H1 (cell line): ENCODE measurements at regions not wholly inside any gene's neighbourhood (a gene's known extent, or its start where the extent isn't known, plus 50 kb on each side); places are given as distances from the start of the nearest gene placed in this dataset.

Source experiments
- CTCF ChIA-PET: fragments of 300-600 bp; sonication (Branson Sonifier 250); formaldehyde crosslinking; loops from one replicate; lab custom pipeline; 2021; ENCODE audit not compliant: partially characterized antibody; lab: Charles Lee
- POLR2A ChIA-PET: fragments of 300-600 bp; sonication (Branson Sonifier 250); formaldehyde crosslinking; loops from one replicate; lab custom pipeline; 2021; ENCODE audit warnings: inconsistent platforms; ENCODE audit not compliant: partially characterized antibody; lab: Charles Lee
- DNase-seq, 2 experiments: peaks; one replicate each; pipeline versions ENCODE4 v3.0.0 to v3.0.0-alpha.2; 2010 to 2022; ENCODE audit warnings: low spot score in 2 of 2, low read depth in 1 of 2, mixed read lengths in 1 of 2
- FAIRE-seq: peaks from 2 replicates; lab custom pipeline; 2011; peaks lifted over from hg19 to GRCh38; lab: Jason Lieb, UNC
- H2AFZ ChIP-seq: 2 replicates; pipeline ENCODE4 v1.8.1; 2012; ENCODE audit warnings: low read length, inconsistent platforms
- H2AK5ac ChIP-seq: 2 replicates; pipeline ENCODE4 v1.6.1; 2013; ENCODE audit warnings: low read depth, low read length
- H2BK120ac ChIP-seq: replicated peaks from 2 replicates; pipeline ENCODE3; 2013; ENCODE audit warnings: low read depth, low read length, inconsistent platforms
- H2BK12ac ChIP-seq: 2 replicates; pipeline ENCODE4 v1.6.1; 2013; ENCODE audit warnings: low read depth, low read length
- H2BK15ac ChIP-seq: 2 replicates; pipeline ENCODE4 v1.6.1; 2013; ENCODE audit warnings: low read length
- H2BK20ac ChIP-seq: 2 replicates; pipeline ENCODE4 v1.6.1; 2013; ENCODE audit warnings: low read length
- H2BK5ac ChIP-seq: 2 replicates; pipeline ENCODE4 v1.6.1; 2013; ENCODE audit warnings: low read depth, low read length
- H3K14ac ChIP-seq: 2 replicates; pipeline ENCODE4 v1.6.1; 2013; ENCODE audit warnings: inconsistent platforms; ENCODE audit not compliant: insufficient read length
- H3K18ac ChIP-seq: 2 replicates; pipeline ENCODE4 v1.6.1; 2013; ENCODE audit warnings: low read length; ENCODE audit errors: extremely low read depth
- H3K23ac ChIP-seq: 2 replicates; pipeline ENCODE4 v1.6.1; 2013; ENCODE audit warnings: inconsistent platforms; ENCODE audit not compliant: insufficient read length
- H3K23me2 ChIP-seq: 2 replicates; pipeline ENCODE4 v1.6.1; 2013; ENCODE audit warnings: low read depth, low read length
- H3K27ac ChIP-seq: 2 replicates; pipeline ENCODE4 v1.6.1; 2011; ENCODE audit warnings: low read depth, low read length, inconsistent platforms
- H3K27me3 ChIP-seq, 4 experiments: replicated peaks in 1 of 4; 1 replicate in 1 of 4; 2 replicates in 3 of 4; pipeline versions ENCODE4 v1.6.1 to v1.8.1; 2011 to 2013; ENCODE audit warnings: low read length in 3 of 4, mild to moderate bottlenecking in 3 of 4, inconsistent platforms in 2 of 4, mixed read lengths in 2 of 4, moderate library complexity in 1 of 4; ENCODE audit not compliant: control insufficient read depth in 3 of 4, insufficient read depth in 3 of 4; ENCODE audit errors: extremely low read depth in 1 of 4
- H3K36me3 ChIP-seq, 4 experiments: 2 replicates each; pipeline versions ENCODE4 v1.6.1 to v1.8.1; 2011 to 2013; ENCODE audit warnings: mild to moderate bottlenecking in 4 of 4, low read length in 3 of 4, moderate library complexity in 2 of 4, control low read depth in 1 of 4, inconsistent platforms in 1 of 4; ENCODE audit not compliant: insufficient read depth in 4 of 4, control insufficient read depth in 2 of 4
- H3K4ac ChIP-seq: replicated peaks from 2 replicates; pipeline ENCODE3; 2013; ENCODE audit warnings: low read length, low read depth, mixed read lengths, inconsistent platforms; ENCODE audit not compliant: insufficient read length
- H3K4me1 ChIP-seq, 4 experiments: replicated peaks in 1 of 4; 1 replicate in 1 of 4; 2 replicates in 3 of 4; pipeline versions ENCODE4 v1.6.1 to v1.8.1; 2011 to 2013; ENCODE audit warnings: low read length in 3 of 4, inconsistent platforms in 2 of 4, mixed read lengths in 1 of 4; ENCODE audit not compliant: insufficient read depth in 4 of 4, control insufficient read depth in 3 of 4
- H3K4me2 ChIP-seq, 2 experiments: 2 replicates each; pipeline versions ENCODE4 v1.6.1 to v1.8.1; 2011 to 2013; ENCODE audit warnings: low read depth in 2 of 2, low read length in 2 of 2, control low read depth in 1 of 2, inconsistent platforms in 1 of 2, mild to moderate bottlenecking in 1 of 2; ENCODE audit not compliant: insufficient read depth in 1 of 2
- H3K4me3 ChIP-seq, 4 experiments: fragments of 200-600, 300-600 bp in 1 of 4; sonication (generic), shearing (Covaris generic), sonication (Bioruptor Twin) in 1 of 4; 2 replicates each; pipeline versions ENCODE4 v1.5.1 to v1.8.1; 2011 to 2016; ENCODE audit warnings: low read length in 4 of 4, low read depth in 3 of 4, control low read depth in 2 of 4, inconsistent platforms in 2 of 4, mild to moderate bottlenecking in 2 of 4, mixed read lengths in 1 of 4, moderate library complexity in 1 of 4; ENCODE audit not compliant: insufficient read depth in 2 of 4; ENCODE audit errors: extremely low read depth in 1 of 4
- H3K56ac ChIP-seq: replicated peaks from 2 replicates; pipeline ENCODE3; 2013; ENCODE audit warnings: low read depth, mild to moderate bottlenecking, mixed read lengths, low read length, inconsistent platforms; ENCODE audit not compliant: insufficient read length
- H3K79me1 ChIP-seq: 2 replicates; pipeline ENCODE4 v1.6.1; 2013; ENCODE audit warnings: low read depth, low read length, control low read depth
- H3K79me2 ChIP-seq, 2 experiments: 2 replicates each; pipeline versions ENCODE4 v1.6.1 to v1.8.1; 2012 to 2013; ENCODE audit warnings: low read length in 2 of 2, mild to moderate bottlenecking in 2 of 2, inconsistent platforms in 1 of 2; ENCODE audit not compliant: insufficient read depth in 2 of 2, control insufficient read depth in 1 of 2
- H3K9ac ChIP-seq, 4 experiments: replicated peaks in 1 of 4; 1 replicate in 1 of 4; 2 replicates in 3 of 4; pipeline versions ENCODE4 v1.6.1 to v1.8.1; 2011 to 2013; ENCODE audit warnings: low read depth in 3 of 4, low read length in 3 of 4, control low read depth in 2 of 4, mild to moderate bottlenecking in 2 of 4, moderate library complexity in 2 of 4, inconsistent platforms in 1 of 4; ENCODE audit errors: extremely low read depth in 1 of 4
- H3K9me3 ChIP-seq, 2 experiments: 2 replicates each; pipeline versions ENCODE4 v1.6.1 to v1.8.1; 2012 to 2013; ENCODE audit warnings: mild to moderate bottlenecking in 2 of 2, moderate library complexity in 2 of 2, control low read depth in 1 of 2, inconsistent platforms in 1 of 2, low read depth in 1 of 2, low read length in 1 of 2, mixed read lengths in 1 of 2; ENCODE audit not compliant: insufficient read depth in 2 of 2
- H4K20me1 ChIP-seq, 2 experiments: replicated peaks in 1 of 2; 2 replicates each; pipeline versions ENCODE3 to v1.8.1; 2011 to 2013; ENCODE audit warnings: inconsistent platforms in 2 of 2, low read length in 2 of 2, mild to moderate bottlenecking in 1 of 2; ENCODE audit not compliant: insufficient read depth in 2 of 2, control insufficient read depth in 1 of 2
- H4K5ac ChIP-seq: 2 replicates; pipeline ENCODE4 v1.6.1; 2013; ENCODE audit warnings: low read length, low read depth, mixed read lengths, inconsistent platforms; ENCODE audit not compliant: insufficient read length
- H4K8ac ChIP-seq: 2 replicates; pipeline ENCODE4 v1.8.0; 2013; ENCODE audit warnings: mild to moderate bottlenecking, moderate library complexity, low read length, inconsistent platforms; ENCODE audit not compliant: insufficient read depth; ENCODE audit errors: extremely low read depth
- H4K91ac ChIP-seq: replicated peaks from 2 replicates; pipeline ENCODE3; 2013; ENCODE audit warnings: low read length, mixed read lengths, inconsistent platforms; ENCODE audit not compliant: insufficient read length
- BCL11A ChIP-seq, 2 experiments: IDR thresholded peaks; one replicate each; pipeline ENCODE4 v1.6.1; 2011; ENCODE audit warnings: low read depth in 2 of 2, low read length in 2 of 2, mild to moderate bottlenecking in 2 of 2
- CBX8 ChIP-seq: fragments of 300-800, 300-1000 bp; sonication (generic); IDR thresholded peaks from 2 replicates; pipeline ENCODE4 v1.7.1; 2016; ENCODE audit warnings: low read depth, low read length, borderline replicate concordance
- CHD2 ChIP-seq: IDR thresholded peaks from 2 replicates; pipeline ENCODE4 v1.6.1; 2012; ENCODE audit warnings: low read length, improper control_type of control experiment
- EZH2 ChIP-seq: fragments of 200-600 bp; sonication (generic); IDR thresholded peaks from 2 replicates; pipeline ENCODE4 v1.7.1; 2012; ENCODE audit warnings: low read depth, mild to moderate bottlenecking, moderate library complexity, low read length, inconsistent platforms; ENCODE audit not compliant: severe bottlenecking
- GABPA ChIP-seq: IDR thresholded peaks from 2 replicates; pipeline ENCODE4 v1.6.1; 2011; ENCODE audit warnings: mild to moderate bottlenecking, low read length, moderate library complexity, borderline replicate concordance; ENCODE audit not compliant: insufficient read depth
- HDAC6 ChIP-seq: IDR thresholded peaks from one replicate; pipeline ENCODE4 v1.7.1; 2012; ENCODE audit warnings: low read depth, mild to moderate bottlenecking, inconsistent platforms, low read length, moderate library complexity
- KDM4A ChIP-seq: IDR thresholded peaks from one replicate; pipeline ENCODE4 v1.7.1; 2012; ENCODE audit warnings: low read depth, mild to moderate bottlenecking, moderate library complexity, low read length, inconsistent platforms; ENCODE audit not compliant: severe bottlenecking
- POLR2A ChIP-seq, 2 experiments: IDR thresholded peaks; 1 replicate in 1 of 2; 2 replicates in 1 of 2; pipeline ENCODE4 v1.6.1; 2011; ENCODE audit warnings: low read depth in 2 of 2, low read length in 2 of 2, mild to moderate bottlenecking in 2 of 2; ENCODE audit errors: control extremely low read depth in 1 of 2
- POLR2AphosphoS5 ChIP-seq: IDR thresholded peaks from 2 replicates; pipeline ENCODE4 v1.6.1; 2011; ENCODE audit warnings: low read depth, low read length
- SIN3A ChIP-seq, 2 experiments: IDR thresholded peaks in 1 of 2; conservative IDR thresholded peaks in 1 of 2; 2 replicates each; pipeline ENCODE4 v1.6.1; 2011 to 2012; ENCODE audit warnings: low read length in 2 of 2, improper control_type of control experiment in 1 of 2, low read depth in 1 of 2, mild to moderate bottlenecking in 1 of 2
- SP2 ChIP-seq: IDR thresholded peaks from 2 replicates; pipeline ENCODE4 v1.6.1; 2012; ENCODE audit warnings: mild to moderate bottlenecking, low read length, inconsistent platforms
- TAF1 ChIP-seq: IDR thresholded peaks from 2 replicates; pipeline ENCODE4 v1.6.1; 2011; ENCODE audit warnings: mild to moderate bottlenecking, low read depth, low read length
- WGBS, 2 experiments: shearing (Covaris generic) in 1 of 2; methylation state at CpG; one replicate each; pipeline versions ENCODE4 v1.1.6 to v1.1.7; 2013 to 2015; ENCODE audit warnings: low lambda C conversion rate in 2 of 2, mixed read lengths in 2 of 2, inconsistent platforms in 1 of 2, low coverage in 1 of 2, missing lambda C conversion rate in 1 of 2; ENCODE audit not compliant: insufficient replicate concordance in 2 of 2, insufficient coverage in 1 of 2, insufficient read length in 1 of 2; ENCODE audit errors: extremely low coverage in 1 of 2, missing lambda C conversion rate in 1 of 2; 5-methylcytosine and 5-hydroxymethylcytosine counted together
- TF ChIP-seq, protein P1 (sequence below): IDR thresholded peaks from 2 replicates; pipeline ENCODE4 v1.6.1; 2012; ENCODE audit warnings: low read length, inconsistent platforms

DNA sequence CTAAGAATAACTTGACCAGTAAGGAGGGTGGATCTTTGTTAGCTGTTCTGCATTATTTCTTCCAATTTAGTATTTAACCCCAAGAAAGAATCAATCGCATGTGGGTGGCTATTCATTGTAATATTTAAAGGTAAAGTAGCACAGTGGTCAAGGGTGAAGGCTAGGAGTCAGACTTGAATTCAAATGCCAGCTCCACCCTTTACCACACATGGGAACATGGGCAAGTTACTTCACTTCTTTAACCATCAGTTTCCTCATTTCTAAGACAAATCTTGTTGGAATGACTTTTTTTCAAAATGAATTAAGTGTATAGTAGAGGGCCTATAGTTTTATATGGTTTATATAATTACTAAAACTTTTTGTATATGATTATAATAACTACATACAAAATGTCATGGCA is 71.3 kb upstream of the S1PR1 start:
- Histone ChIP-seq H2AFZ (no peak overlapping the region), H3K23me2 (no peaks in the 10 kb centered on the region), H2BK20ac (no peak overlapping the region), H3K14ac (no peak overlapping the region), H3K79me1 (no peaks in the 10 kb centered on the region), H2AK5ac (no peak overlapping the region), H3K27me3 (no peaks in the 10 kb centered on the region), H4K5ac (no peak overlapping the region), H3K27ac (no peak overlapping the region), H2BK120ac (no peak overlapping the region), H3K9me3 (no peaks in the 10 kb centered on the region), H3K56ac (no peak overlapping the region), H3K4me3 (no peak overlapping the region), H3K4me1 (peaks cover 0 to 5% (median 0%) of the 10 kb centered on the region in 4 experiments; a peak in 1 of 7 replicates), H3K4ac (no peak overlapping the region), H3K9ac (no peak overlapping the region; a peak in 1 of 7 replicates), H3K4me2 (no peak overlapping the region), H4K91ac (no peak overlapping the region), H2BK5ac (no peak overlapping the region), H4K8ac (no peak overlapping the region), H3K79me2 (no peaks in the 10 kb centered on the region), H2BK12ac (no peak overlapping the region), H3K23ac (no peak overlapping the region), H3K36me3 (no peaks in the 10 kb centered on the region), H2BK15ac (no peak overlapping the region), H3K18ac (no peak overlapping the region), H4K20me1 (no peaks in the 10 kb centered on the region)
- WGBS, 2 experiments: 82% methylated on average over 1 of the region's 1 CpG; no CpG with 5 or more reads in 1 of the 2 experiments
- DNase-seq (no peak), FAIRE-seq (no peak)
- POLR2A ChIA-PET: no interaction called here
- CTCF ChIA-PET: interaction anchor here (0.7 to 0.9 kb wide), 2 partner anchors 28 to 73 kb away, joined by 3 to 6 read pairs; no protein-coding TSS in a partner anchor
- TF ChIP-seq EZH2: no peak
- no peak for TF ChIP-seq SIN3A (conservative IDR thresholded peaks at IDR 0.05 in 1 of 2, IDR thresholded peaks at IDR 0.05 in 1 of 2; ENCODE audit: low read depth in 1 of 2, low read length in 2 of 2)
- TF ChIP-seq CBX8: no peak
- TF ChIP-seq HDAC6: no peak
- no peak for TF ChIP-seq POLR2AphosphoS5
- no peak for TF ChIP-seq SP2
- TF ChIP-seq TAF1: no peak
- no peak for TF ChIP-seq KDM4A
- TF ChIP-seq CHD2: no peak
- no peak for TF ChIP-seq GABPA
- no peak for TF ChIP-seq BCL11A (IDR thresholded peaks at IDR 0.05; ENCODE audit: low read depth in 2 of 2, low read length in 2 of 2)
- TF ChIP-seq POLR2A (IDR thresholded peaks at IDR 0.05; ENCODE audit: control extremely low read depth in 1 of 2, low read depth in 2 of 2, low read length in 2 of 2): no peak
- TF ChIP-seq, protein P1, sequence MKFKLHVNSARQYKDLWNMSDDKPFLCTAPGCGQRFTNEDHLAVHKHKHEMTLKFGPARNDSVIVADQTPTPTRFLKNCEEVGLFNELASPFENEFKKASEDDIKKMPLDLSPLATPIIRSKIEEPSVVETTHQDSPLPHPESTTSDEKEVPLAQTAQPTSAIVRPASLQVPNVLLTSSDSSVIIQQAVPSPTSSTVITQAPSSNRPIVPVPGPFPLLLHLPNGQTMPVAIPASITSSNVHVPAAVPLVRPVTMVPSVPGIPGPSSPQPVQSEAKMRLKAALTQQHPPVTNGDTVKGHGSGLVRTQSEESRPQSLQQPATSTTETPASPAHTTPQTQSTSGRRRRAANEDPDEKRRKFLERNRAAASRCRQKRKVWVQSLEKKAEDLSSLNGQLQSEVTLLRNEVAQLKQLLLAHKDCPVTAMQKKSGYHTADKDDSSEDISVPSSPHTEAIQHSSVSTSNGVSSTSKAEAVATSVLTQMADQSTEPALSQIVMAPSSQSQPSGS: no peak
